ENCODE measurements at regions not wholly inside any gene's neighbourhood (a gene's known extent, or its start where the extent isn't known, plus 50 kb on each side); places are given as distances from the start of the nearest gene placed in this dataset.

- Histone ChIP-seq H3K9me3 (ENCODE audit: control insufficient read depth in 1 of 2, low read length in 2 of 2) (no peaks in the 10 kb centered on the region), H3K4me1 (ENCODE audit: control insufficient read depth in 1 of 2, insufficient read depth in 2 of 2, low read length in 2 of 2) (no peaks in the 10 kb centered on the region), H3K4me3 (ENCODE audit: low read depth in 1 of 2, low read length in 2 of 2) (no peak overlapping the region), H3K27ac (ENCODE audit: low read length) (no peak overlapping the region), H3K27me3 (ENCODE audit: low read depth, low read length) (no peaks in the 10 kb centered on the region), H3K36me3 (ENCODE audit: control insufficient read depth in 1 of 2, insufficient read depth in 2 of 2, low read length in 2 of 2) (no peaks in the 10 kb centered on the region)
Measured at GRCh38 chr15:46489276-46489675, 854.4 kb downstream of the SQOR start.

DNA sequence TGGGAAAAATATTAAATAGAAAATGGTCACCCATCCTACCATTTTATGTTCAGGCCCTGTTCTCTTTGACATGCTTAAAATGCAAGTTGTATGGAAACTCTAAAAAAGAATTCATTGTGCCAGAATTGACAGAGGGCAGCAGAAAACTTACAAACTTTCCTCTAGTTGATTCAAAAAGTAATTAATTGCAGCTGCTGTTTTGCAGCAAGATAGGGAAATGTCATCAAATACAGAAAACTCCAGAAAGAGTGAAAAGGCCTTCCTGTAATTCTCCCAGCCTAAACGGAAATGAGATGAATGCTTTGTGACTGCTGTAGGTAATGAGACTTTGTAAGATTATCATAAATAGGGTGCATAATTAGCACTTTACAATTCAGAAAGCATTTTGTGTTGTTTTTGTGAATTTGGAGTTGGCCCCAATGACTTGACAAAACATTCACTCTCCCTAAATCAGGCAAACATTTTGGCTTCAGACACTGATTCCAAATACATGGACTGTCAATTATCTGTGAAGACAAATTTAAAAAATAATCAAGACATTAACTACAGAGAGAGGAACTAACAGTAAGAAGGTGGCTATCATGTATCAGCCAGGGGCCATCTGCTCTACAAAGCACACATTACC is 861.8 kb downstream of the SQOR start:
- no peaks in the 10 kb centered on the region for H3K36me3 ChIP-seq (ENCODE audit: control insufficient read depth in 1 of 2, insufficient read depth in 2 of 2, low read length in 2 of 2)
- H3K4me1 ChIP-seq (ENCODE audit: control insufficient read depth in 1 of 2, insufficient read depth in 2 of 2, low read length in 2 of 2) = no peaks in the 10 kb centered on the region
- no peaks in the 10 kb centered on the region for H3K9me3 ChIP-seq (ENCODE audit: control insufficient read depth in 1 of 2, low read length in 2 of 2)
- H3K27me3 ChIP-seq (ENCODE audit: low read depth, low read length) = no peaks in the 10 kb centered on the region
- H3K4me3 ChIP-seq (ENCODE audit: low read depth in 1 of 2, low read length in 2 of 2) = no peak overlapping the region
- H3K27ac ChIP-seq (ENCODE audit: low read length) = no peak overlapping the region

DNA sequence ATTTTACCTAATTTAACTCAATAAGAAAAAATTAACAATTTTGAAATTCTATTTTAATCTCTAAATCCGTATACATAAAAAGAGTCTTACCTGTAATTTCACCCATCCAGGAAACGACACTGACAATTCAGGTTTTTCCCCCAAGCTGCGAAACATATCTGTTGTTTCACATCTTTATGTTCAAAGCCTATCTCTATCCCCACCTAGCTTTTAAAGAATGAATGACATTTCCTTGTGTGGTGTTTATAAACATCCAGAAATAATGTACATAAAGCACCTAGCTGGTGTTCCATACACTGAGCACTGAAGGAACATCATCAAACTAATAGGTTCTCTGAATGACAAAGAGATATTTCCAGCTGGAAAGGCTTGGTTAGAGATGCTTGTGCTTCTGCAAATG is 867.8 kb downstream of the SQOR start:
- Histone ChIP-seq H3K9me3 (ENCODE audit: control insufficient read depth in 1 of 2, low read length in 2 of 2) (no peaks in the 10 kb centered on the region), H3K36me3 (ENCODE audit: control insufficient read depth in 1 of 2, insufficient read depth in 2 of 2, low read length in 2 of 2) (no peaks in the 10 kb centered on the region), H3K27me3 (ENCODE audit: low read depth, low read length) (no peaks in the 10 kb centered on the region), H3K4me3 (ENCODE audit: low read depth in 1 of 2, low read length in 2 of 2) (no peak overlapping the region), H3K27ac (ENCODE audit: low read length) (no peak overlapping the region), H3K4me1 (ENCODE audit: control insufficient read depth in 1 of 2, insufficient read depth in 2 of 2, low read length in 2 of 2) (no peaks in the 10 kb centered on the region)

DNA sequence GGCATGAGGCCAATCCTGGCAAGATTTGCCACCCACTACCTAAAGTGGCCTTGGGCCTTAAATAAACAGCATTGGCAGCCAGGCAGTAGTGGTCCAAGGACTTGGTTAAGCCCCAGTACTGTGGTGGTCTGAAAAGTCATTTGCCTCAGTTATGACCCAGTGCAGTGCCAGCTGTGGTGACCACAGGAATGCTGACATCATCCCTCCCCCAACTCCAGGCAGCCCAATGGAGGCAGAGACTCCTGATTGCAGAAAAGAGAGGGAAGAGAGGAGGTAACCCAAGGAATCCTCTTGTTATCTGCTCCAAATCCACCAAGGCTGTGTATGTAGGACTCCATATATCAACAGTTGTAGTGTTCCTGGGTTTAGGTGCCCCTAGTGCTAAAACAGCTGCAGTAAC is 883.6 kb downstream of the SQOR start:
- no peaks in the 10 kb centered on the region for H3K36me3 ChIP-seq (ENCODE audit: control insufficient read depth in 1 of 2, insufficient read depth in 2 of 2, low read length in 2 of 2)
- H3K9me3 ChIP-seq (ENCODE audit: control insufficient read depth in 1 of 2, low read length in 2 of 2) = peaks cover 0 to 2% of the 10 kb centered on the region in 2 donors
- H3K27ac ChIP-seq (ENCODE audit: low read length) = no peak overlapping the region
- no peak overlapping the region for H3K4me3 ChIP-seq (ENCODE audit: low read depth in 1 of 2, low read length in 2 of 2)
- H3K4me1 ChIP-seq (ENCODE audit: control insufficient read depth in 1 of 2, insufficient read depth in 2 of 2, low read length in 2 of 2) = no peaks in the 10 kb centered on the region
- no peaks in the 10 kb centered on the region for H3K27me3 ChIP-seq (ENCODE audit: low read depth, low read length)

DNA sequence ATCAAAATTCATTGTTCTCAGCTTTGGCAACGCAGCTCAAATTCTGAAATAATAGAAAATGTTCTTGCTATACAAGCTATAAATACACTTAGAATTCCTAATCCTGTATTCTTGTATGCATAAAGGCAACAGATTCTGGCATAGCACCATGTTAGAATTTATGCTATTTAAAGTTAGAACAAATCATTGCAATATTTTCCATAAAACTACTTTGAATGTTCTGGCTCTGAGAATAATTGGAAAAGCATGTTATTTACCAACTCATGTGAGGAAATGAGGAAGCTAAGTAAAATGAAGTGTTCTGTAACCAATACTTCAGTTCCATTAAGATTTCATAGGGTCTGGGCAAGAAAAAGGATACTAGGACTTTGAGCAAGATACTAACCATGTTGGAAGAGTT is 888.9 kb downstream of the SQOR start:
- Histone ChIP-seq H3K4me3 (ENCODE audit: low read depth in 1 of 2, low read length in 2 of 2) (no peak overlapping the region), H3K9me3 (ENCODE audit: control insufficient read depth in 1 of 2, low read length in 2 of 2) (peaks cover 0 to 2% of the 10 kb centered on the region in 2 donors), H3K36me3 (ENCODE audit: control insufficient read depth in 1 of 2, insufficient read depth in 2 of 2, low read length in 2 of 2) (no peaks in the 10 kb centered on the region), H3K27ac (ENCODE audit: low read length) (no peak overlapping the region), H3K4me1 (ENCODE audit: control insufficient read depth in 1 of 2, insufficient read depth in 2 of 2, low read length in 2 of 2) (no peaks in the 10 kb centered on the region), H3K27me3 (ENCODE audit: low read depth, low read length) (no peaks in the 10 kb centered on the region)

DNA sequence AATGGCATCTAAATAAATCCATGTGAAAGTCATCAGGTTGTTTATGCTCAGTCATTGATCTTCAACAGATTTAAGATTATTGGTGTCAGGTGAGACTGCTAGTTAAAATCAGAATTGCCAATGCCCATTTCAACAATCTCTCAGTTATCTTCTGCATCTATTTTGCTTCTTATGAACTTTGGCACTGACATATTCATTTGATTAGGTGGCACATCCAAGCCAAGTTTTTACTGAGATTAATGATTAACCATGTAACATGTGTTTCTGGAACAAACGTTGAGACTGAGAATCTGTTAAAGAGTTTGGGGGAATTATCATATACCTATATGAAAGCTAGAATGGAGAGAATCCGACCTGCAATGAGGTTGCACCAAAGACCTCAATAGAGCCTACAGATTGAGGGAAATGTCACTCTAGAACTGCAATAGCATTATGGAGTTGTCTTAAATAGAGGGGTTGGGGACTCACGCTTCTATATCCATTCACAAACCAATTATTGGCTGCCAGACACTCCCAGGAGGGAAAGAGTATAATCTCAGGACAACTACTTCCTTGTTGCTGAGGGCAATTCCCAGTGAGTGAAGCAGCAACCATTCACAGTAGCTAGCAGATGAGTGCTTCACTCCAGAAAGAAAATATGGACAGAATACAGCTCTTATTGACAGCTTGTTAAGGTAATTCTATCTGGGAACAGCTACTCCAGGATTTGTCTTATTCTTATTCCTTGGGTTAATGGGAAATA is 891.3 kb downstream of the SQOR start:
- H3K4me1 ChIP-seq (ENCODE audit: control insufficient read depth in 1 of 2, insufficient read depth in 2 of 2, low read length in 2 of 2) = no peaks in the 10 kb centered on the region
- no peaks in the 10 kb centered on the region for H3K36me3 ChIP-seq (ENCODE audit: control insufficient read depth in 1 of 2, insufficient read depth in 2 of 2, low read length in 2 of 2)
- H3K27me3 ChIP-seq (ENCODE audit: low read depth, low read length) = no peaks in the 10 kb centered on the region
- no peak overlapping the region for H3K4me3 ChIP-seq (ENCODE audit: low read depth in 1 of 2, low read length in 2 of 2)
- no peaks in the 10 kb centered on the region for H3K9me3 ChIP-seq (ENCODE audit: control insufficient read depth in 1 of 2, low read length in 2 of 2)
- no peak overlapping the region for H3K27ac ChIP-seq (ENCODE audit: low read length)

GRCh38 chr15:46526726-46527110 is 891.9 kb downstream of the SQOR start:
- H3K9me3 ChIP-seq (ENCODE audit: control insufficient read depth in 1 of 2, low read length in 2 of 2) = no peaks in the 10 kb centered on the region
- no peaks in the 10 kb centered on the region for H3K4me1 ChIP-seq (ENCODE audit: control insufficient read depth in 1 of 2, insufficient read depth in 2 of 2, low read length in 2 of 2)
- H3K36me3 ChIP-seq (ENCODE audit: control insufficient read depth in 1 of 2, insufficient read depth in 2 of 2, low read length in 2 of 2) = no peaks in the 10 kb centered on the region
- H3K27me3 ChIP-seq (ENCODE audit: low read depth, low read length) = no peaks in the 10 kb centered on the region
- H3K27ac ChIP-seq (ENCODE audit: low read length) = no peak overlapping the region
- no peak overlapping the region for H3K4me3 ChIP-seq (ENCODE audit: low read depth in 1 of 2, low read length in 2 of 2)

- no peaks in the 10 kb centered on the region for H3K4me1 ChIP-seq (ENCODE audit: control insufficient read depth in 1 of 2, insufficient read depth in 2 of 2, low read length in 2 of 2)
- no peaks in the 10 kb centered on the region for H3K36me3 ChIP-seq (ENCODE audit: control insufficient read depth in 1 of 2, insufficient read depth in 2 of 2, low read length in 2 of 2)
- H3K9me3 ChIP-seq (ENCODE audit: control insufficient read depth in 1 of 2, low read length in 2 of 2) = no peaks in the 10 kb centered on the region
- no peaks in the 10 kb centered on the region for H3K27me3 ChIP-seq (ENCODE audit: low read depth, low read length)
- H3K4me3 ChIP-seq (ENCODE audit: low read depth in 1 of 2, low read length in 2 of 2) = no peak overlapping the region
- H3K27ac ChIP-seq (ENCODE audit: low read length) = no peak overlapping the region
Measured at GRCh38 chr15:46543626-46544025, 908.8 kb downstream of the SQOR start.

GRCh38 chr15:46548989-46549388 is 914.2 kb downstream of the SQOR start:
- H3K27me3 ChIP-seq (ENCODE audit: low read depth, low read length) = no peaks in the 10 kb centered on the region
- no peaks in the 10 kb centered on the region for H3K9me3 ChIP-seq (ENCODE audit: control insufficient read depth in 1 of 2, low read length in 2 of 2)
- no peaks in the 10 kb centered on the region for H3K36me3 ChIP-seq (ENCODE audit: control insufficient read depth in 1 of 2, insufficient read depth in 2 of 2, low read length in 2 of 2)
- no peak overlapping the region for H3K4me3 ChIP-seq (ENCODE audit: low read depth in 1 of 2, low read length in 2 of 2)
- no peak overlapping the region for H3K27ac ChIP-seq (ENCODE audit: low read length)
- no peaks in the 10 kb centered on the region for H3K4me1 ChIP-seq (ENCODE audit: control insufficient read depth in 1 of 2, insufficient read depth in 2 of 2, low read length in 2 of 2)

DNA sequence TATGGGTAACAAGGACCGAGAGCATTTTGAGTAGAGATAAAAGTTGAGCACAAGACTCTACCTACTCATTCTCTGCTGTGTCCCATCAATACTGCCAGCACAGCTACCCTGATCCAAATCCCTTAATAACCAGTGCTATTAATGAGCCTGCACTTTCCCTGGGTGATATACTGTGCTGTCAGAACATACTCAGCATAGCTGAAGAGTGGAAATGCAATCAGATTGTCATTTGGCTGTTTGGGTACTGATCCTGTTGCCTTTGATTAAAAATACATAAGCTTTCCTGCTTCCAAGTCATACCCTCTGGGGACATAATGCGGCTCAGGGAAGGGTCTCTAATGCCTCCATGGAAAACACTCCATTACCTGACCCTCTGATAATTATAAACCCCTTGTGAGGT is 917.5 kb downstream of the SQOR start:
- Histone ChIP-seq H3K4me1 (ENCODE audit: control insufficient read depth in 1 of 2, insufficient read depth in 2 of 2, low read length in 2 of 2) (no peaks in the 10 kb centered on the region), H3K36me3 (ENCODE audit: control insufficient read depth in 1 of 2, insufficient read depth in 2 of 2, low read length in 2 of 2) (no peaks in the 10 kb centered on the region), H3K4me3 (ENCODE audit: low read depth in 1 of 2, low read length in 2 of 2) (no peak overlapping the region), H3K27me3 (ENCODE audit: low read depth, low read length) (no peaks in the 10 kb centered on the region), H3K27ac (ENCODE audit: low read length) (no peak overlapping the region), H3K9me3 (ENCODE audit: control insufficient read depth in 1 of 2, low read length in 2 of 2) (no peaks in the 10 kb centered on the region)

GRCh38 chr15:46555547-46555946 is 920.7 kb downstream of the SQOR start:
- Histone ChIP-seq H3K27ac (ENCODE audit: low read length) (no peak overlapping the region), H3K4me3 (ENCODE audit: low read depth in 1 of 2, low read length in 2 of 2) (no peak overlapping the region), H3K4me1 (ENCODE audit: control insufficient read depth in 1 of 2, insufficient read depth in 2 of 2, low read length in 2 of 2) (no peaks in the 10 kb centered on the region), H3K27me3 (ENCODE audit: low read depth, low read length) (no peaks in the 10 kb centered on the region), H3K36me3 (ENCODE audit: control insufficient read depth in 1 of 2, insufficient read depth in 2 of 2, low read length in 2 of 2) (no peaks in the 10 kb centered on the region), H3K9me3 (ENCODE audit: control insufficient read depth in 1 of 2, low read length in 2 of 2) (no peaks in the 10 kb centered on the region)

DNA sequence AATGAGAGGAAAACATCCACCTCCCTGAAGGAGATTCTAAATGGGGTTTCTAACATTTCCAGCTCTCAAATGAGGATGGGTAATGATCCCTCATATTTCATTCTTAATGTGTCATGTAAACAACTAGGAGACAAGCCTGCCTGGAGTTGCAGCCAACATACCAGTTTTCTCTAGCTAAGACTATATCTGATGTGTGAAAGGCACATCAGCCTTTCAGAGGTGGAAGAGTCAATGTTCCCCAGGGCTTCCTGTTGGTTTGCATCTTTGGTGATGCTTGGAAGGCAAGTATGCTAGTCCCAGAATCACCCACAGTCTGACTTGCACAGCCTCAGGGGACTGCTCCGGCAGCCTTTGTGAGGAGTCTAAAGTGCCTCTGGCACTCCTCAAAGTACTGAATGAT is 921.2 kb downstream of the SQOR start:
- Histone ChIP-seq H3K4me3 (ENCODE audit: low read depth in 1 of 2, low read length in 2 of 2) (no peak overlapping the region), H3K9me3 (ENCODE audit: control insufficient read depth in 1 of 2, low read length in 2 of 2) (no peaks in the 10 kb centered on the region), H3K4me1 (ENCODE audit: control insufficient read depth in 1 of 2, insufficient read depth in 2 of 2, low read length in 2 of 2) (no peaks in the 10 kb centered on the region), H3K27me3 (ENCODE audit: low read depth, low read length) (no peaks in the 10 kb centered on the region), H3K27ac (ENCODE audit: low read length) (no peak overlapping the region), H3K36me3 (ENCODE audit: control insufficient read depth in 1 of 2, insufficient read depth in 2 of 2, low read length in 2 of 2) (no peaks in the 10 kb centered on the region)

All from muscle layer of duodenum (tissue), 2 donors.